Liver (tissue), 7 donors: ENCODE measurements at regions not wholly inside any gene's neighbourhood (a gene's known extent, or its start where the extent isn't known, plus 50 kb on each side); places are given as distances from the start of the nearest gene placed in this dataset.

ENCODE experiments used
- DNase-seq: peaks from one replicate; pipeline ENCODE4 v3.0.0-alpha.2; 2017; ENCODE audit warnings: low spot score
- H3K27ac ChIP-seq, 2 donors: one replicate each; pipeline ENCODE4 v1.7.0; 2013; ENCODE audit warnings: inconsistent platforms in 2 of 2, low read length in 2 of 2, control low read depth in 1 of 2, low read depth in 1 of 2, mild to moderate bottlenecking in 1 of 2
- H3K27me3 ChIP-seq, 4 donors: one replicate each; pipeline versions ENCODE4 v1.6.1 to v1.7.0; 2013; ENCODE audit warnings: low read length in 3 of 4, inconsistent platforms in 1 of 4, mild to moderate bottlenecking in 1 of 4, moderate library complexity in 1 of 4; ENCODE audit not compliant: control insufficient read depth in 4 of 4, insufficient read depth in 4 of 4
- H3K36me3 ChIP-seq, 4 donors: one replicate each; pipeline versions ENCODE4 v1.6.1 to v1.7.0; 2013; ENCODE audit warnings: low read length in 3 of 4, mild to moderate bottlenecking in 3 of 4, low read depth in 1 of 4, moderate library complexity in 1 of 4; ENCODE audit not compliant: control insufficient read depth in 4 of 4, insufficient read depth in 3 of 4
- H3K4me1 ChIP-seq, 4 donors: one replicate each; pipeline versions ENCODE4 v1.6.1 to v1.7.0; 2013; ENCODE audit warnings: low read length in 3 of 4, mild to moderate bottlenecking in 3 of 4, moderate library complexity in 1 of 4; ENCODE audit not compliant: control insufficient read depth in 4 of 4, insufficient read depth in 4 of 4
- H3K4me3 ChIP-seq, 3 donors: one replicate each; pipeline versions ENCODE4 v1.6.1 to v1.7.0; 2013; ENCODE audit warnings: low read length in 3 of 3, control low read depth in 1 of 3, low read depth in 1 of 3, mild to moderate bottlenecking in 1 of 3
- H3K9ac ChIP-seq, 2 donors: one replicate each; pipeline ENCODE4 v1.7.0; 2013; ENCODE audit warnings: low read length in 2 of 2, mild to moderate bottlenecking in 2 of 2, moderate library complexity in 2 of 2, control low read depth in 1 of 2, low read depth in 1 of 2
- H3K9me3 ChIP-seq, 4 donors: one replicate each; pipeline versions ENCODE4 v1.6.1 to v1.7.0; 2013; ENCODE audit warnings: low read length in 3 of 4; ENCODE audit not compliant: control insufficient read depth in 4 of 4
- ATF3 ChIP-seq: IDR thresholded peaks from 2 replicates; pipeline ENCODE4 v1.6.1; 2016; ENCODE audit warnings: antibody characterized with exemption
- FOXA2 ChIP-seq: IDR thresholded peaks from 2 replicates; pipeline ENCODE4 v1.6.1; 2016; ENCODE audit warnings: antibody characterized with exemption
- GABPA ChIP-seq, 2 donors: IDR thresholded peaks in 1 of 2; conservative IDR thresholded peaks in 1 of 2; 2 replicates each; pipeline ENCODE4 v1.6.1; 2016; ENCODE audit warnings: antibody characterized with exemption in 2 of 2, mild to moderate bottlenecking in 1 of 2, moderate library complexity in 1 of 2
- HNF4A ChIP-seq, 2 donors: conservative IDR thresholded peaks; 2 replicates each; pipeline ENCODE4 v1.6.1; 2016; ENCODE audit warnings: antibody characterized with exemption in 2 of 2, mild to moderate bottlenecking in 2 of 2
- JUND ChIP-seq, 2 donors: IDR thresholded peaks; 2 replicates each; pipeline ENCODE4 v1.6.1; 2016; ENCODE audit warnings: antibody characterized with exemption in 2 of 2
- NR2F2 ChIP-seq: IDR thresholded peaks from 2 replicates; pipeline ENCODE4 v1.6.1; 2016; ENCODE audit warnings: antibody characterized with exemption
- RAD21 ChIP-seq, 2 donors: IDR thresholded peaks; 2 replicates each; pipeline ENCODE4 v1.6.1; 2016; ENCODE audit warnings: antibody characterized with exemption in 2 of 2, mild to moderate bottlenecking in 2 of 2
- REST ChIP-seq: IDR thresholded peaks from 2 replicates; pipeline ENCODE4 v1.6.1; 2016; ENCODE audit warnings: antibody characterized with exemption, mild to moderate bottlenecking
- RXRA ChIP-seq, 2 donors: IDR thresholded peaks; 2 replicates each; pipeline ENCODE4 v1.6.1; 2017 to 2018; ENCODE audit warnings: antibody characterized with exemption in 2 of 2, mild to moderate bottlenecking in 1 of 2
- SP1 ChIP-seq: IDR thresholded peaks from 2 replicates; pipeline ENCODE4 v1.6.1; 2018; ENCODE audit warnings: antibody characterized with exemption, mild to moderate bottlenecking
- TAF1 ChIP-seq: conservative IDR thresholded peaks from 2 replicates; pipeline ENCODE4 v1.6.1; 2016; ENCODE audit warnings: antibody characterized with exemption, mild to moderate bottlenecking
- WGBS: extraction: QIAGEN DNeasy Blood & Tissue Kit; methylation state at CpG from one replicate; pipeline ENCODE4 v1.1.7; 2013; 5-methylcytosine and 5-hydroxymethylcytosine counted together
- TF ChIP-seq, protein P1 (sequence below): IDR thresholded peaks from 2 replicates; pipeline ENCODE4 v1.6.1; 2016; ENCODE audit warnings: antibody characterized with exemption
- TF ChIP-seq, protein P2 (sequence below): IDR thresholded peaks from 2 replicates; pipeline ENCODE4 v1.6.1; 2016; ENCODE audit warnings: antibody characterized with exemption
- donor health status: healthy.
- donor health status: healthy.
- donor health status: healthy.
- donor health status: healthy.

DNA sequence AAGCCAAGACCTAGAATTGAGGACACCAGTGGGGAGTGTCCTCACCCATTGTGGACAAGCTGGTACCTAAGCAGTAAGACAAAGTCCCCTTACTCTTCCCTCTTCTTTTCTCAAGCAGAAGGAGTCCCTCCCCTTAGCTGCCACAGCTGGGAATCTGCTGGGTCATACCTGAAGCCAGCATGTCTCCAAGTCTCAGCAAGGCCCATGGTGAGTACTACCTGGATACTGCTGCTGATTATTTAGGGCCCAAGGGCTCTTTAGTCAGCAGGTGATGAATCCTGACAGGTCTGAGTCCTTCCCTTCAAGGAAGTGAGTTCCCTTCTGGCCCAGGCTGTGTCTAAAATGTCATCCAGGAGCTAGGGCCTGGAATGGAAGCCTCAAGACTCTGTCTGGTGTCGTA is 198.6 kb upstream of the STK17B start:
- H3K9me3 ChIP-seq = no peaks in the 10 kb centered on the region
- no peaks in the 10 kb centered on the region for H3K27me3 ChIP-seq
- no peaks in the 10 kb centered on the region for H3K36me3 ChIP-seq
- 98% methylated on average over 1 of the region's 1 CpG for WGBS
- H3K4me1 ChIP-seq = no peaks in the 10 kb centered on the region
- no peak overlapping the region for H3K27ac ChIP-seq
- no peak overlapping the region for H3K4me3 ChIP-seq
- TF ChIP-seq, protein P1, sequence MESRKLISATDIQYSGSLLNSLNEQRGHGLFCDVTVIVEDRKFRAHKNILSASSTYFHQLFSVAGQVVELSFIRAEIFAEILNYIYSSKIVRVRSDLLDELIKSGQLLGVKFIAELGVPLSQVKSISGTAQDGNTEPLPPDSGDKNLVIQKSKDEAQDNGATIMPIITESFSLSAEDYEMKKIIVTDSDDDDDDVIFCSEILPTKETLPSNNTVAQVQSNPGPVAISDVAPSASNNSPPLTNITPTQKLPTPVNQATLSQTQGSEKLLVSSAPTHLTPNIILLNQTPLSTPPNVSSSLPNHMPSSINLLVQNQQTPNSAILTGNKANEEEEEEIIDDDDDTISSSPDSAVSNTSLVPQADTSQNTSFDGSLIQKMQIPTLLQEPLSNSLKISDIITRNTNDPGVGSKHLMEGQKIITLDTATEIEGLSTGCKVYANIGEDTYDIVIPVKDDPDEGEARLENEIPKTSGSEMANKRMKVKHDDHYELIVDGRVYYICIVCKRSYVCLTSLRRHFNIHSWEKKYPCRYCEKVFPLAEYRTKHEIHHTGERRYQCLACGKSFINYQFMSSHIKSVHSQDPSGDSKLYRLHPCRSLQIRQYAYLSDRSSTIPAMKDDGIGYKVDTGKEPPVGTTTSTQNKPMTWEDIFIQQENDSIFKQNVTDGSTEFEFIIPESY = no peak
- TF ChIP-seq ATF3 (no peak), JUND (IDR thresholded peaks at IDR 0.05) (no peak), NR2F2 (no peak), RAD21 (IDR thresholded peaks at IDR 0.05) (no peak), REST (no peak), SP1 (no peak), GABPA (IDR thresholded peaks at IDR 0.05 in 1 of 2, conservative IDR thresholded peaks at IDR 0.05 in 1 of 2) (no peak)
- TF ChIP-seq, protein P2, sequence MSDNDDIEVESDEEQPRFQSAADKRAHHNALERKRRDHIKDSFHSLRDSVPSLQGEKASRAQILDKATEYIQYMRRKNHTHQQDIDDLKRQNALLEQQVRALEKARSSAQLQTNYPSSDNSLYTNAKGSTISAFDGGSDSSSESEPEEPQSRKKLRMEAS = no peak
- H3K9ac ChIP-seq = no peak overlapping the region
- DNase-seq = no peak

DNA sequence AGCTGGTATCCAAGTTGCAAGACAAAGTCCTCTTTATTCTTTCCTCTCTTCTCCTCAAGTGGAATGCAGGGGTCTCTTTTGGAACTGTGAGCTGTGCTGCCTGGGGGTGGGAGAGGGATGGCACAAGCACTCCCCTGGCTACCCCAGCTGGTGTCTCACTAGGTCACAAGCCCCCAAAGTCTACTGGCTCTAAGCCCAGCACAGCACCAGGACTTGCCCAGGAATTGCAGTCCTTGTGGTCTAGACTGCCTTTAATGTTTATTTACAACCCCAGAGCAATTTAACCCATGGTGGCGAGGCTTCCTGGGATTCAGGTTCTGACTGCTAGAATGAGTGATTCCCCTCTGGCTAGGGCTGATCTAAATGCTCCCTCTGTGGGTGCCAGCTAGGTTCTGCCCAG is 199.0 kb upstream of the STK17B start:
- no peak overlapping the region for H3K9ac ChIP-seq
- DNase-seq = no peak
- no peaks in the 10 kb centered on the region for H3K27me3 ChIP-seq
- TF ChIP-seq GABPA (IDR thresholded peaks at IDR 0.05 in 1 of 2, conservative IDR thresholded peaks at IDR 0.05 in 1 of 2) = no peak
- TF ChIP-seq RXRA (IDR thresholded peaks at IDR 0.05) = no peak
- no peak for TF ChIP-seq FOXA2
- no peak for TF ChIP-seq HNF4A (conservative IDR thresholded peaks at IDR 0.05)
- no peak for TF ChIP-seq TAF1
- TF ChIP-seq RAD21 (IDR thresholded peaks at IDR 0.05) = no peak
- TF ChIP-seq REST = no peak
- no peak overlapping the region for H3K27ac ChIP-seq
- no peaks in the 10 kb centered on the region for H3K4me1 ChIP-seq
- no peaks in the 10 kb centered on the region for H3K9me3 ChIP-seq
- 93% methylated on average over 1 of the region's 1 CpG for WGBS
- H3K36me3 ChIP-seq = no peaks in the 10 kb centered on the region
- no peak overlapping the region for H3K4me3 ChIP-seq
